Activated CD4-positive, alpha-beta T cell treated with anti-CD3 and anti-CD28 coated beads, Interleukin-2, amount 10 ng/mL, durations not matched to agents 7 days and 5 days (primary cell): ENCODE measurements at regions not wholly inside any gene's neighbourhood (a gene's known extent, or its start where the extent isn't known, plus 50 kb on each side); places are given as distances from the start of the nearest gene placed in this dataset.

Experiments
- CTCF ChIA-PET: fragments of 350-600 bp; sonication (Branson Sonifier 250); formaldehyde crosslinking; loops from one replicate; lab custom pipeline; 2021; ENCODE audit warnings: antibody characterized with exemption; lab: Charles Lee
- POLR2A ChIA-PET: fragments of 350-600 bp; sonication (Branson Sonifier 250); formaldehyde crosslinking; loops from one replicate; lab custom pipeline; 2021; ENCODE audit warnings: antibody characterized with exemption; lab: Charles Lee
- DNase-seq: peaks from one replicate; pipeline ENCODE4 v3.0.0-alpha.2; 2020
- H3K27ac Mint-ChIP-seq: one replicate; pipeline ENCODE4 v1.8.0; 2021; ENCODE audit warnings: mild to moderate bottlenecking, moderate library complexity, mixed read lengths
- H3K27me3 Mint-ChIP-seq: one replicate; pipeline ENCODE4 v1.8.0; 2021; ENCODE audit warnings: mixed read lengths
- H3K36me3 Mint-ChIP-seq: one replicate; pipeline ENCODE4 v1.8.0; 2021; ENCODE audit warnings: low read depth, mixed read lengths
- H3K4me1 Mint-ChIP-seq: one replicate; pipeline ENCODE4 v1.8.0; 2021; ENCODE audit warnings: mixed read lengths
- H3K4me3 Mint-ChIP-seq: one replicate; pipeline ENCODE4 v1.8.0; 2021; ENCODE audit warnings: mild to moderate bottlenecking, moderate library complexity, mixed read lengths
- H3K9me3 Mint-ChIP-seq: one replicate; pipeline ENCODE4 v1.8.0; 2021; ENCODE audit warnings: mixed read lengths

GRCh38 chr4:13316354-13316753, 167.8 kb downstream of the RAB28 start:
- CTCF ChIA-PET: no interaction called here
- no peak for DNase-seq
- H3K27me3 Mint-ChIP-seq: no peaks in the 10 kb centered on the region
- H3K4me3 Mint-ChIP-seq: no peak overlapping the region
- no peaks in the 10 kb centered on the region for H3K9me3 Mint-ChIP-seq
- H3K4me1 Mint-ChIP-seq: no peaks in the 10 kb centered on the region
- no peaks in the 10 kb centered on the region for H3K36me3 Mint-ChIP-seq
- POLR2A ChIA-PET: no interaction called here
- no peak overlapping the region for H3K27ac Mint-ChIP-seq

DNA sequence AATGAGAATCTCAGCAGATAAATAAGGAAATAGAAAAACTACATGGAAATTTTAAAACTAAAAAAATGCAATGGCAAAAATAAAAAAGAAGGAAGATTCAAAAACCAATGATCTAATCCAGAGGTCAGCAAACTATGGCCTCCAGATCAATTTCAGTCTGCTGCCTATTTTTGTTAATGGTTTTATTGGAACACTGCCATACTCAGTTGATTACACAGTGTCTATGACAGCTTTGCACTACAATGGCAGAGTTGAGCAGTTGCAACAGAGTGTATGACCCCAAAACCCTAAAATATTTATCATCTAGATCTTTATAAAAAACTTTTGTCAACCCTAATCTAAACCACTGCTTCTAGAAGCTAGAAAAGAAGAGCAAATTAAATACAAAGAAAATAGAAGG, 170.3 kb downstream of the RAB28 start:
- Mint-ChIP-seq H3K4me1 (no peaks in the 10 kb centered on the region), H3K36me3 (no peaks in the 10 kb centered on the region), H3K4me3 (no peak overlapping the region), H3K27ac (no peak overlapping the region), H3K9me3 (no peaks in the 10 kb centered on the region), H3K27me3 (no peaks in the 10 kb centered on the region)
- POLR2A ChIA-PET: no interaction called here
- CTCF ChIA-PET: no interaction called here
- DNase-seq: no peak

DNA sequence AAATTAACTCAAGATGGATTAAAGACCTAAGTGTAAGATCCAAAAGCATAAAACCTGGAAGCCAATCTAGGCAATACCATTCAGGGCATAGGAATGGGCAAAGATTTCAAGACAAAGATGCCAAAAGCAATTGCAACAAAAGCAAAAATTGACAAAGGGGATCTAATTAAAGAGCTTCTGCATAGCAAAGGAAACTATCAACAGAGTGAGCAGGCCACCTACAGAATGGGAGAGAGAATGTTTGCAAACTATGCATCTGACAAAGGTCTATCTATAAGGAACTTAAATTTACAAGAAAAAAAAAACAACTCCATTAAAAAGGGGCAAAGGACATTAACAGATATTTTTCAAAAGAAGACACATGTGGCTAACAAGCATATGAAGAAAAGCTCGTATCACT, 171.9 kb downstream of the RAB28 start:
- Mint-ChIP-seq H3K9me3 (no peaks in the 10 kb centered on the region), H3K27me3 (no peaks in the 10 kb centered on the region), H3K4me3 (no peak overlapping the region), H3K27ac (no peak overlapping the region), H3K36me3 (no peaks in the 10 kb centered on the region), H3K4me1 (no peaks in the 10 kb centered on the region)
- no peak for DNase-seq
- ChIA-PET CTCF (no interaction called here), POLR2A (no interaction called here)

GRCh38 chr4:13309751-13310150, 174.4 kb downstream of the RAB28 start:
- POLR2A ChIA-PET: no interaction called here
- H3K4me3 Mint-ChIP-seq: no peak overlapping the region
- CTCF ChIA-PET: no interaction called here

GRCh38 chr4:13306356-13306755, 177.8 kb downstream of the RAB28 start:
- DNase-seq: no peak
- ChIA-PET POLR2A (no interaction called here), CTCF (no interaction called here)
- Mint-ChIP-seq H3K27me3 (no peaks in the 10 kb centered on the region), H3K9me3 (peaks cover 7% of the 10 kb centered on the region), H3K36me3 (no peaks in the 10 kb centered on the region), H3K4me1 (no peaks in the 10 kb centered on the region), H3K27ac (no peak overlapping the region), H3K4me3 (no peak overlapping the region)

More at GRCh38 chr4:13309751-13310150, 174.4 kb downstream of the RAB28 start:
- no peaks in the 10 kb centered on the region for H3K4me1 Mint-ChIP-seq
- H3K36me3 Mint-ChIP-seq: no peaks in the 10 kb centered on the region
- H3K9me3 Mint-ChIP-seq: peaks cover 2% of the 10 kb centered on the region
- no peaks in the 10 kb centered on the region for H3K27me3 Mint-ChIP-seq
- DNase-seq: no peak
- H3K27ac Mint-ChIP-seq: no peak overlapping the region

GRCh38 chr4:13302876-13303275, 181.3 kb downstream of the RAB28 start:
- no peak for DNase-seq
- Mint-ChIP-seq H3K9me3 (peaks cover 20% of the 10 kb centered on the region), H3K36me3 (no peaks in the 10 kb centered on the region), H3K27me3 (no peaks in the 10 kb centered on the region), H3K27ac (no peak overlapping the region), H3K4me3 (no peak overlapping the region), H3K4me1 (no peaks in the 10 kb centered on the region)
- CTCF ChIA-PET: no interaction called here
- POLR2A ChIA-PET: no interaction called here

GRCh38 chr4:13299343-13299742, 184.8 kb downstream of the RAB28 start:
- no peak overlapping the region for H3K27ac Mint-ChIP-seq
- CTCF ChIA-PET: no interaction called here
- POLR2A ChIA-PET: no interaction called here
- no peak for DNase-seq
- H3K4me1 Mint-ChIP-seq: no peaks in the 10 kb centered on the region
- no peak overlapping the region for H3K4me3 Mint-ChIP-seq
- no peaks in the 10 kb centered on the region for H3K27me3 Mint-ChIP-seq
- H3K36me3 Mint-ChIP-seq: no peaks in the 10 kb centered on the region
- H3K9me3 Mint-ChIP-seq: peaks cover 25% of the 10 kb centered on the region

DNA sequence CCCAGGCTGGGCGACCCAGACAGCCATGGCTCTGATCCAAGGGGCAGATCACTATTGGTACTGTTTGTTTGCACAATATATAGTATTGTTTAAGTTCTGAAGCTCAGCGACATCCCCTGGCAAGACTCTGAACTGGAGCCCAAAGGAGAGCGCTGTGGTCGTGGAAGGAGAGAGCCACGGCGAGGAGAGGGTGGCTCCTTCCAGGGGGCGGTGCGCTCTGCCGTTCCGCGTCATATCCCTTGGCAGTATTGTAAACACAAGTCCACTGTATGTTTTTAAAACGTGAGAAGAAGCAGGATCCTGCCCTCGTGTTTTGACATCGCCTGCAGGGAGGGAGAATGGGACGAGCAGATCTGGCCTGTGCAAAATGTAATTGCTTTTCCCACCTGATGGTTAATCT, 185.5 kb downstream of the RAB28 start:
- Mint-ChIP-seq H3K9me3 (peaks cover 25% of the 10 kb centered on the region), H3K27me3 (no peaks in the 10 kb centered on the region), H3K4me3 (no peak overlapping the region), H3K4me1 (no peaks in the 10 kb centered on the region), H3K36me3 (no peaks in the 10 kb centered on the region), H3K27ac (no peak overlapping the region)
- POLR2A ChIA-PET: no interaction called here
- no peak for DNase-seq
- CTCF ChIA-PET: no interaction called here

DNA sequence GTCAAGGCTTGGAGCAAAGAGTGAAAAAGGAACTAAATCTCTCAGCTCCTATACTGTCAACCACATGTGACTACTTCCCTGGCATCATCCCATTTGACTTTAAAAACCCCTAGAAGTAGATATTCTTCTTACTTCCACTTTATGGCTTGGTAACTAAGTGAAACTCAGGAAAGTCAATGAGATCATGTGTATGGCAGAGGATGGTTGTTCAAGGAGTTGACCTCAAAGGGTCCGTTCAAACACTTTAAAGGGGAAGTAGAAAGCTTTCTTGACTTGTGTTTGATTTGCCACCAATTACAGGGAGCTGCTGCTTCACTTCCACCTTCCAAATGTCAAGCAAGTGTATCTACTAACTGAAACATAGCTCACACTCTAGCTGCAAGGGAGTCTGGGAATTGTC, 187.2 kb downstream of the RAB28 start:
- H3K4me3 Mint-ChIP-seq: no peak overlapping the region
- H3K27ac Mint-ChIP-seq: no peak overlapping the region
- no peak for DNase-seq
- ChIA-PET CTCF (no interaction called here), POLR2A (no interaction called here)
- H3K36me3 Mint-ChIP-seq: no peaks in the 10 kb centered on the region
- no peaks in the 10 kb centered on the region for H3K4me1 Mint-ChIP-seq
- no peaks in the 10 kb centered on the region for H3K27me3 Mint-ChIP-seq
- peaks cover 26% of the 10 kb centered on the region for H3K9me3 Mint-ChIP-seq

- no peak for DNase-seq
Measured at GRCh38 chr4:13294961-13295605, 189.1 kb downstream of the RAB28 start.

GRCh38 chr4:13292372-13292771, 191.8 kb downstream of the RAB28 start:
- Mint-ChIP-seq H3K4me1 (no peaks in the 10 kb centered on the region), H3K27ac (no peak overlapping the region), H3K27me3 (no peaks in the 10 kb centered on the region), H3K4me3 (no peak overlapping the region), H3K9me3 (peaks cover 15% of the 10 kb centered on the region), H3K36me3 (peaks cover 2% of the 10 kb centered on the region)
- POLR2A ChIA-PET: no interaction called here
- no peak for DNase-seq
- CTCF ChIA-PET: interaction anchor here (0.8 kb wide), 1 partner anchor 84 kb away, joined by 3 read pairs; no protein-coding TSS in a partner anchor

More at GRCh38 chr4:13294961-13295605, 189.1 kb downstream of the RAB28 start:
- POLR2A ChIA-PET: no interaction called here
- no peak overlapping the region for H3K4me3 Mint-ChIP-seq
- CTCF ChIA-PET: no interaction called here
- peaks cover 12% of the 10 kb centered on the region for H3K9me3 Mint-ChIP-seq
- H3K27ac Mint-ChIP-seq: no peak overlapping the region
- no peaks in the 10 kb centered on the region for H3K27me3 Mint-ChIP-seq
- no peaks in the 10 kb centered on the region for H3K4me1 Mint-ChIP-seq
- H3K36me3 Mint-ChIP-seq: no peaks in the 10 kb centered on the region

DNA sequence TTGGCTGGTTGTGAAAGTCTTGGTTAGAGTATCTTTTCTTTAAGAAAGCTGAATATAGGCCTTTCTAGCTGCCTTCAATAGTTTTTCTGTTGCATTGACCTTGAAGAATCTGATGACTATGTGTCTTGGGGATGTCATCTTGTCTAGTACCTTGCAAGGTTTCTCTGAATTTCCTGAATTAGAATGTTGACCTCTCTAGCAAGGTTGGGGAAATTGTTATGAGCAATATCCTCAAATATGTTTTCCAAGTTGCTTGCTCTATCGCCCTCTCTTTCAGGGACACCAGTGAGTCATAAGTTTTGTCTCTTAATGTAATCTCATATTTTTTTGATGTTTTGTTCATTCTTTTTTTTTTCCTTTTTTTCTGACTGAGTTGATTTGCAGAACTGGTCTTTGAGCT, 194.7 kb downstream of the RAB28 start:
- Mint-ChIP-seq H3K9me3 (peaks cover 15% of the 10 kb centered on the region), H3K27ac (no peak overlapping the region), H3K36me3 (peaks cover 3% of the 10 kb centered on the region), H3K27me3 (no peaks in the 10 kb centered on the region), H3K4me3 (no peak overlapping the region), H3K4me1 (no peaks in the 10 kb centered on the region)
- POLR2A ChIA-PET: no interaction called here
- CTCF ChIA-PET: no interaction called here
- DNase-seq: no peak

- Mint-ChIP-seq H3K27me3 (no peaks in the 10 kb centered on the region), H3K27ac (no peak overlapping the region), H3K4me1 (no peaks in the 10 kb centered on the region), H3K9me3 (peaks cover 14% of the 10 kb centered on the region), H3K4me3 (no peak overlapping the region), H3K36me3 (peaks cover 3% of the 10 kb centered on the region)
- CTCF ChIA-PET: interaction anchor here (1.4 kb wide), 1 partner anchor 9 kb away, joined by 3 read pairs; no protein-coding TSS in a partner anchor
- POLR2A ChIA-PET: no interaction called here
- DNase-seq: no peak
Measured at GRCh38 chr4:13285336-13285735, 198.8 kb downstream of the RAB28 start.

DNA sequence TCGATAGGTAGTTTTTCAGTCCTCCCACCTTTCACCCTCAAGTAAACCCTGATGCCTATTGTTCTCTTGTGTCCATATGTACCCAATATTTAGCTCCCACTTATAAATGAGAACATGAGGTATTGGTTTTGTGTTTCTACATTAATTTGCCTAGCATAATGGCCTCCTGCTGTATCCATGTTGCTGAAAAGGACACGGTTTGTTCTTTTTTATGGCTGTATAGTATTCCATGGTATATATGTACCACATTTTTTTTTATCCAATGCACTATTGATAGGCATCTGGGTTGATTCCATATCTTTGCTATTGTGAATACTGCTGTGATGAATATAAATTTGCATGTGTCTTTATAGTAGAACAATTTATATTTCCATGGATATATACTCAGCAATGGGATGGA, 199.2 kb downstream of the RAB28 start:
- H3K27me3 Mint-ChIP-seq: no peaks in the 10 kb centered on the region
- no peak for DNase-seq
- H3K9me3 Mint-ChIP-seq: peaks cover 14% of the 10 kb centered on the region
- peaks cover 3% of the 10 kb centered on the region for H3K36me3 Mint-ChIP-seq
- POLR2A ChIA-PET: no interaction called here
- no peaks in the 10 kb centered on the region for H3K4me1 Mint-ChIP-seq
- H3K4me3 Mint-ChIP-seq: no peak overlapping the region
- no peak overlapping the region for H3K27ac Mint-ChIP-seq
- CTCF ChIA-PET: interaction anchor here (1.4 kb wide), 1 partner anchor 9 kb away, joined by 3 read pairs; no protein-coding TSS in a partner anchor
